GM12872 (cell line): ENCODE measurements at regions not wholly inside any gene's neighbourhood (a gene's known extent, or its start where the extent isn't known, plus 50 kb on each side); places are given as distances from the start of the nearest gene placed in this dataset.

Experiments
- CTCF ChIP-seq: IDR thresholded peaks from 3 replicates; pipeline ENCODE4 v1.5.1; 2011; ENCODE audit warnings: low read depth, mild to moderate bottlenecking, low read length, moderate library complexity; ENCODE audit not compliant: insufficient read depth

GRCh38 chrX:63430026-63430425, 78.9 kb upstream of the SPIN4 start:
- TF ChIP-seq CTCF: no peak

GRCh38 chrX:63428348-63428747, 77.2 kb upstream of the SPIN4 start:
- TF ChIP-seq CTCF: no peak

GRCh38 chrX:63426519-63426918, 75.4 kb upstream of the SPIN4 start:
- TF ChIP-seq CTCF: no peak

GRCh38 chrX:63424063-63424462, 72.9 kb upstream of the SPIN4 start:
- no peak for TF ChIP-seq CTCF

- TF ChIP-seq CTCF: no peak
Measured at GRCh38 chrX:63421411-63421810, 70.3 kb upstream of the SPIN4 start.

GRCh38 chrX:63418211-63418610, 67.1 kb upstream of the SPIN4 start:
- no peak for TF ChIP-seq CTCF

- no peak for TF ChIP-seq CTCF
Measured at GRCh38 chrX:63417649-63418048, 66.5 kb upstream of the SPIN4 start.

GRCh38 chrX:63408050-63408449, 56.9 kb upstream of the SPIN4 start:
- TF ChIP-seq CTCF: no peak
